Karpas-422 (cell line): ENCODE measurements at regions not wholly inside any gene's neighbourhood (a gene's known extent, or its start where the extent isn't known, plus 50 kb on each side); places are given as distances from the start of the nearest gene placed in this dataset.

Experiments
- DNase-seq: peaks from one replicate; pipeline ENCODE4 v3.0.0-alpha.2; 2015
- H2AFZ ChIP-seq: fragments of 200-600 bp; sonication (generic); 2 replicates; pipeline ENCODE4 v1.6.1; 2014; ENCODE audit warnings: antibody characterized with exemption, low read length, mixed read lengths
- H3K27ac ChIP-seq: fragments of 200-600 bp; sonication (generic); 2 replicates; pipeline ENCODE4 v1.5.1; 2014; ENCODE audit warnings: mild to moderate bottlenecking, low read length, moderate library complexity
- H3K27me3 ChIP-seq: fragments of 200-600 bp; sonication (generic); 2 replicates; pipeline ENCODE4 v1.6.1; 2014; ENCODE audit warnings: low read length, mixed read lengths
- H3K36me3 ChIP-seq: fragments of 200-600 bp; sonication (generic); 2 replicates; pipeline ENCODE4 v1.6.1; 2014; ENCODE audit warnings: low read length, mixed read lengths; ENCODE audit not compliant: insufficient read depth
- H3K4me1 ChIP-seq: fragments of 200-600 bp; sonication (generic); 2 replicates; pipeline ENCODE4 v1.6.1; 2014; ENCODE audit warnings: mild to moderate bottlenecking, low read length, mixed read lengths
- H3K4me2 ChIP-seq: fragments of 200-600 bp; sonication (generic); 2 replicates; pipeline ENCODE4 v1.6.1; 2014; ENCODE audit warnings: low read length, low read depth, mild to moderate bottlenecking; ENCODE audit not compliant: poor library complexity, severe bottlenecking
- H3K4me3 ChIP-seq: fragments of 200-600 bp; sonication (generic); 2 replicates; pipeline ENCODE4 v1.5.1; 2014; ENCODE audit warnings: mild to moderate bottlenecking, antibody characterized with exemption, low read length, mixed read lengths
- H3K79me2 ChIP-seq: fragments of 200-600 bp; sonication (generic); 2 replicates; pipeline ENCODE4 v1.6.1; 2014; ENCODE audit warnings: mild to moderate bottlenecking, low read length, mixed read lengths
- H3K9ac ChIP-seq: fragments of 200-600 bp; sonication (generic); 2 replicates; pipeline ENCODE4 v1.6.0; 2014; ENCODE audit warnings: low read length
- H3K9me2 ChIP-seq: fragments of 200-600 bp; sonication (generic), shearing (Covaris generic); replicated peaks from 2 replicates; pipeline ENCODE4 v1.6.0; 2014; ENCODE audit warnings: mild to moderate bottlenecking, low read length, moderate library complexity; ENCODE audit not compliant: insufficient read depth
- H3K9me3 ChIP-seq: fragments of 300-700, 200-600 bp; sonication (generic); 2 replicates; pipeline ENCODE4 v1.6.1; 2014; ENCODE audit warnings: low read length, mixed read lengths
- H4K20me1 ChIP-seq: fragments of 200-600 bp; sonication (generic); 2 replicates; pipeline ENCODE4 v1.6.1; 2014; ENCODE audit warnings: mild to moderate bottlenecking, antibody characterized with exemption, low read length, low read depth; ENCODE audit not compliant: insufficient read depth

- no peaks in the 10 kb centered on the region for H3K79me2 ChIP-seq
- no peaks in the 10 kb centered on the region for H3K27me3 ChIP-seq
- no peaks in the 10 kb centered on the region for H3K4me1 ChIP-seq
- no peak overlapping the region for H3K4me2 ChIP-seq
- H3K4me3 ChIP-seq: no peak overlapping the region
- H2AFZ ChIP-seq: no peak overlapping the region
- no peaks in the 10 kb centered on the region for H4K20me1 ChIP-seq
- H3K36me3 ChIP-seq: no peaks in the 10 kb centered on the region
- DNase-seq: no peak
- no peaks in the 10 kb centered on the region for H3K9me2 ChIP-seq
- H3K9me3 ChIP-seq: no peaks in the 10 kb centered on the region
- no peak overlapping the region for H3K9ac ChIP-seq
- no peak overlapping the region for H3K27ac ChIP-seq
These were observed 93.3 kb downstream of the HMX1 start for GRCh38 chr4:8778291-8778690.

GRCh38 chr4:8777320-8778196 lies 94.1 kb downstream of the HMX1 start:
- Histone ChIP-seq H3K9ac (no peak overlapping the region), H4K20me1 (no peaks in the 10 kb centered on the region), H3K27me3 (no peaks in the 10 kb centered on the region), H3K4me3 (no peak overlapping the region), H2AFZ (no peak overlapping the region), H3K4me1 (no peaks in the 10 kb centered on the region), H3K36me3 (no peaks in the 10 kb centered on the region), H3K9me3 (no peaks in the 10 kb centered on the region), H3K4me2 (no peak overlapping the region), H3K9me2 (no peaks in the 10 kb centered on the region), H3K27ac (no peak overlapping the region), H3K79me2 (no peaks in the 10 kb centered on the region)
- DNase-seq: no peak

- no peaks in the 10 kb centered on the region for H3K36me3 ChIP-seq
These were observed 95.3 kb downstream of the HMX1 start for GRCh38 chr4:8776366-8776765.

GRCh38 chr4:8775751-8776355 lies 95.8 kb downstream of the HMX1 start:
- H3K4me1 ChIP-seq: no peaks in the 10 kb centered on the region
- no peak overlapping the region for H2AFZ ChIP-seq
- no peaks in the 10 kb centered on the region for H3K9me2 ChIP-seq
- H4K20me1 ChIP-seq: no peaks in the 10 kb centered on the region
- no peaks in the 10 kb centered on the region for H3K79me2 ChIP-seq
- no peaks in the 10 kb centered on the region for H3K36me3 ChIP-seq
- H3K27ac ChIP-seq: no peak overlapping the region
- no peak for DNase-seq
- H3K9me3 ChIP-seq: no peaks in the 10 kb centered on the region
- H3K9ac ChIP-seq: no peak overlapping the region
- H3K27me3 ChIP-seq: no peaks in the 10 kb centered on the region
- no peak overlapping the region for H3K4me3 ChIP-seq
- H3K4me2 ChIP-seq: no peak overlapping the region

More at GRCh38 chr4:8776366-8776765, 95.3 kb downstream of the HMX1 start:
- no peaks in the 10 kb centered on the region for H3K79me2 ChIP-seq
- H3K4me3 ChIP-seq: no peak overlapping the region
- H3K9me3 ChIP-seq: no peaks in the 10 kb centered on the region
- DNase-seq: no peak
- no peak overlapping the region for H3K27ac ChIP-seq
- no peak overlapping the region for H3K9ac ChIP-seq
- no peaks in the 10 kb centered on the region for H4K20me1 ChIP-seq
- H3K4me2 ChIP-seq: no peak overlapping the region
- no peaks in the 10 kb centered on the region for H3K4me1 ChIP-seq
- no peaks in the 10 kb centered on the region for H3K27me3 ChIP-seq
- no peaks in the 10 kb centered on the region for H3K9me2 ChIP-seq
- no peak overlapping the region for H2AFZ ChIP-seq

GRCh38 chr4:8775121-8775520 lies 96.5 kb downstream of the HMX1 start:
- Histone ChIP-seq H3K27me3 (no peaks in the 10 kb centered on the region), H3K36me3 (no peaks in the 10 kb centered on the region), H3K79me2 (no peaks in the 10 kb centered on the region), H3K9ac (no peak overlapping the region), H3K4me3 (no peak overlapping the region), H3K9me3 (no peaks in the 10 kb centered on the region), H4K20me1 (no peaks in the 10 kb centered on the region), H3K4me2 (no peak overlapping the region), H3K9me2 (no peaks in the 10 kb centered on the region), H3K4me1 (no peaks in the 10 kb centered on the region), H2AFZ (no peak overlapping the region), H3K27ac (no peak overlapping the region)
- DNase-seq: no peak

GRCh38 chr4:8774071-8774470 lies 97.6 kb downstream of the HMX1 start:
- Histone ChIP-seq H4K20me1 (no peaks in the 10 kb centered on the region), H3K9me2 (no peaks in the 10 kb centered on the region), H3K4me3 (no peak overlapping the region), H3K9me3 (no peaks in the 10 kb centered on the region), H3K36me3 (no peaks in the 10 kb centered on the region), H2AFZ (no peak overlapping the region), H3K27ac (no peak overlapping the region), H3K27me3 (no peaks in the 10 kb centered on the region), H3K9ac (no peak overlapping the region), H3K4me1 (no peaks in the 10 kb centered on the region), H3K79me2 (no peaks in the 10 kb centered on the region), H3K4me2 (no peak overlapping the region)
- no peak for DNase-seq

- Histone ChIP-seq H3K9me2 (no peaks in the 10 kb centered on the region), H3K9ac (no peak overlapping the region), H3K36me3 (no peaks in the 10 kb centered on the region), H3K4me1 (no peaks in the 10 kb centered on the region), H3K79me2 (no peaks in the 10 kb centered on the region), H3K27ac (no peak overlapping the region), H3K4me2 (no peak overlapping the region), H3K4me3 (no peak overlapping the region), H4K20me1 (no peaks in the 10 kb centered on the region), H3K9me3 (no peaks in the 10 kb centered on the region), H2AFZ (no peak overlapping the region), H3K27me3 (no peaks in the 10 kb centered on the region)
- DNase-seq: no peak
These were observed 98.3 kb downstream of the HMX1 start for GRCh38 chr4:8773124-8773931.

- Histone ChIP-seq H3K36me3 (no peaks in the 10 kb centered on the region), H3K9ac (no peak overlapping the region), H3K9me2 (no peaks in the 10 kb centered on the region), H3K27me3 (no peaks in the 10 kb centered on the region), H3K4me1 (no peaks in the 10 kb centered on the region), H3K4me2 (no peak overlapping the region), H3K4me3 (no peak overlapping the region), H3K9me3 (no peaks in the 10 kb centered on the region), H3K27ac (no peak overlapping the region), H3K79me2 (no peaks in the 10 kb centered on the region), H2AFZ (no peak overlapping the region), H4K20me1 (no peaks in the 10 kb centered on the region)
- no peak for DNase-seq
These were observed 99.0 kb downstream of the HMX1 start for GRCh38 chr4:8772499-8773123.
